ENCODE measurements at regions not wholly inside any gene's neighbourhood (a gene's known extent, or its start where the extent isn't known, plus 50 kb on each side); places are given as distances from the start of the nearest gene placed in this dataset.
A peak's percentile ranks its signal among the peaks of the same experiment; 100 is the strongest.

GRCh38 chr19:30076101-30076551, 134.1 kb downstream of the URI1 start:
- CTCF ChIA-PET, result interaction anchor here (0.6 to 1.3 kb wide), 2 partner anchors 9 kb away, joined by 3 read pairs; no protein-coding TSS in a partner anchor
- Histone ChIP-seq H3K79me2 (ENCODE audit: insufficient read depth) (no peaks in the 10 kb centered on the region), H3K4me2 (no peak overlapping the region), H3K4me1 (ENCODE audit: control insufficient read depth in 1 of 2, insufficient read depth in 2 of 2, low read depth in 1 of 2, low read length in 1 of 2) (peaks cover 0 to 10% of the 10 kb centered on the region in 2 experiments; a peak in 2 of 4 replicates), H3K27me3 (ENCODE audit: insufficient read depth) (no peaks in the 10 kb centered on the region), H3K9me2 (no peaks in the 10 kb centered on the region), H3F3A (replicated peaks; ENCODE audit: insufficient read depth) (no peaks in the 10 kb centered on the region), H3K9me3 (no peaks in the 10 kb centered on the region), H3K9ac (no peak overlapping the region), H3K27ac (ENCODE audit: low read depth in 2 of 2, low read length in 1 of 2) (no peak overlapping the region), H2AFZ (ENCODE audit: low read depth) (no peak overlapping the region), H3K36me3 (replicated peaks in 1 of 2; ENCODE audit: control insufficient read depth in 1 of 2, insufficient read depth in 2 of 2, low read length in 1 of 2) (no peaks in the 10 kb centered on the region), H4K20me1 (ENCODE audit: insufficient read depth) (no peaks in the 10 kb centered on the region), H3K4me3 (ENCODE audit: low read depth in 2 of 2, low read length in 1 of 2) (no peak overlapping the region)
- TF ChIP-seq, protein P1, sequence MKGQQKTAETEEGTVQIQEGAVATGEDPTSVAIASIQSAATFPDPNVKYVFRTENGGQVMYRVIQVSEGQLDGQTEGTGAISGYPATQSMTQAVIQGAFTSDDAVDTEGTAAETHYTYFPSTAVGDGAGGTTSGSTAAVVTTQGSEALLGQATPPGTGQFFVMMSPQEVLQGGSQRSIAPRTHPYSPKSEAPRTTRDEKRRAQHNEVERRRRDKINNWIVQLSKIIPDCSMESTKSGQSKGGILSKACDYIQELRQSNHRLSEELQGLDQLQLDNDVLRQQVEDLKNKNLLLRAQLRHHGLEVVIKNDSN (IDR thresholded peaks at IDR 0.05; ENCODE audit: borderline replicate concordance, low read depth), result no peak
- TF ChIP-seq RXRA (IDR thresholded peaks at IDR 0.05; ENCODE audit: borderline replicate concordance, low read depth) (no peak), TCF12 (IDR thresholded peaks at IDR 0.05) (no peak), JUND (IDR thresholded peaks at IDR 0.05) (no peak), GABPA (IDR thresholded peaks at IDR 0.05; ENCODE audit: low read depth) (no peak), POLR2AphosphoS5 (IDR thresholded peaks at IDR 0.05; ENCODE audit: low read depth, low read length) (no peak), FOSL2 (IDR thresholded peaks at IDR 0.05; ENCODE audit: borderline replicate concordance, low read depth) (no peak), CHD2 (IDR thresholded peaks at IDR 0.05; ENCODE audit: low read length, partially characterized antibody) (no peak), ZBTB33 (IDR thresholded peaks at IDR 0.05; ENCODE audit: borderline replicate concordance, low read depth) (no peak), TEAD4 (IDR thresholded peaks at IDR 0.05; ENCODE audit: borderline replicate concordance, insufficient read depth) (no peak), FOXJ3 (CRISPR knock-in tag; IDR thresholded peaks at IDR 0.05) (no peak)
- TF ChIP-seq, protein P2, sequence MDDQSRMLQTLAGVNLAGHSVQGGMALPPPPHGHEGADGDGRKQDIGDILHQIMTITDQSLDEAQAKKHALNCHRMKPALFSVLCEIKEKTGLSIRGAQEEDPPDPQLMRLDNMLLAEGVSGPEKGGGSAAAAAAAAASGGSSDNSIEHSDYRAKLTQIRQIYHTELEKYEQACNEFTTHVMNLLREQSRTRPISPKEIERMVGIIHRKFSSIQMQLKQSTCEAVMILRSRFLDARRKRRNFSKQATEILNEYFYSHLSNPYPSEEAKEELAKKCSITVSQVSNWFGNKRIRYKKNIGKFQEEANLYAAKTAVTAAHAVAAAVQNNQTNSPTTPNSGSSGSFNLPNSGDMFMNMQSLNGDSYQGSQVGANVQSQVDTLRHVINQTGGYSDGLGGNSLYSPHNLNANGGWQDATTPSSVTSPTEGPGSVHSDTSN (IDR thresholded peaks at IDR 0.05), result no peak
- WGBS (ENCODE audit: low lambda C conversion rate), result 63% methylated on average over 8 of the region's 11 CpGs
- POLR2A ChIA-PET, result no interaction called here
- no peak for DNase-seq

DNA sequence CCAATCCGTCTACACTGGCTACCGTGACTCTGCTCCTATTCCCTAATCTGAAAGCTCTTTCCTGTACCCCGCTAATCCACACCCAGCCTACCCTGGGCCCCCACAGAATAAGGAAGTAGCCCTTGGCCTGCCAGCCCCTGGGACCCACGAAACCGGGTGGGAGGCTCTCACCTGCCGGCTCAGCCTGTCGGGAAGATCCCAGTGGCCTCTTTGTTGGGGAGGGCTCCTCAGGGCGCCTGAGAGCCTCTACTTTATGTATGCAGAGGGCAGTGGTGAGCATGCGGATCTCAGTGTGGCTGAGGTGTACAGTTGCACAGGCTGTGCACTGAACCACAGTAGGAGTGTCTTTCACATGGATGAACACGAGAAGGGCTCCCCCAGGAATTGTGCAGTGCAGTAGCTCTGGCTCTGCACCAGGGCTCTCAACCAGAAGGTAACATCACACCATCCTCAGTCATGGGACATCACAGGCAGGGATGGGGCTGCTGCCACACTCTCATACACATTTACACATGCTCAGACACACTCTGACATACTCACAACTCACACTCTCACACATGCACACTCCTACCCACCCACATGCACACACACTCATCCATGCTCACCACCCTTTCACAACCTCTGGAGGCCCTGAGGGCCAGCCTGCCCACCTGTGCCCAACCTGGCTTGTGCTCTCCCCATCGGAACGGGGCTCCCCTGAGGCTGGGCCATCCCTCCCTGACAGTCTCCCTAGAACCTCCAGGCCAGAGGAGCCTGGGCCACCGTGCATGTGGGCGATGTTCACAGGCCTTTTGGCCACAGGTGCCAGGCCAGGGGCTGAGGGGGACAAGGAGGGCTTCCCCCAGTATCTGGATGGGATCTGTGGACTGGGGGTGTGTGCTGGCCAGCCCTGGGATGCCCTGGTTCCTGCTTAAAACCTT, 135.0 kb downstream of the URI1 start:
- no peaks in the 10 kb centered on the region for H3K9me2 ChIP-seq
- 33% methylated on average over 7 of the region's 14 CpGs for WGBS (ENCODE audit: low lambda C conversion rate)
- no peak overlapping the region for H3K4me3 ChIP-seq (ENCODE audit: low read depth in 2 of 2, low read length in 1 of 2)
- H3K27me3 ChIP-seq (ENCODE audit: insufficient read depth), result no peaks in the 10 kb centered on the region
- H3K9me3 ChIP-seq, result no peaks in the 10 kb centered on the region
- no peak overlapping the region for H3K4me2 ChIP-seq
- ChIA-PET CTCF (interaction anchor here (0.6 to 2.1 kb wide), 4 partner anchors 9 to 31 kb away, joined by 3 to 9 read pairs (median 3); no protein-coding TSS in a partner anchor), POLR2A (no interaction called here)
- no peaks in the 10 kb centered on the region for H4K20me1 ChIP-seq (ENCODE audit: insufficient read depth)
- no peaks in the 10 kb centered on the region for H3K36me3 ChIP-seq (replicated peaks in 1 of 2; ENCODE audit: control insufficient read depth in 1 of 2, insufficient read depth in 2 of 2, low read length in 1 of 2)
- no peak overlapping the region for H2AFZ ChIP-seq (ENCODE audit: low read depth)
- no peaks in the 10 kb centered on the region for H3F3A ChIP-seq (replicated peaks; ENCODE audit: insufficient read depth)
- no peak overlapping the region for H3K27ac ChIP-seq (ENCODE audit: low read depth in 2 of 2, low read length in 1 of 2)
- no peaks in the 10 kb centered on the region for H3K79me2 ChIP-seq (ENCODE audit: insufficient read depth)
- H3K4me1 ChIP-seq (ENCODE audit: control insufficient read depth in 1 of 2, insufficient read depth in 2 of 2, low read depth in 1 of 2, low read length in 1 of 2), result peaks cover 0 to 1% of the 10 kb centered on the region in 2 experiments; a peak in 1 of 4 replicates
- no peak overlapping the region for H3K9ac ChIP-seq
- DNase-seq, result peak; percentile 26
- TF ChIP-seq, protein P3, sequence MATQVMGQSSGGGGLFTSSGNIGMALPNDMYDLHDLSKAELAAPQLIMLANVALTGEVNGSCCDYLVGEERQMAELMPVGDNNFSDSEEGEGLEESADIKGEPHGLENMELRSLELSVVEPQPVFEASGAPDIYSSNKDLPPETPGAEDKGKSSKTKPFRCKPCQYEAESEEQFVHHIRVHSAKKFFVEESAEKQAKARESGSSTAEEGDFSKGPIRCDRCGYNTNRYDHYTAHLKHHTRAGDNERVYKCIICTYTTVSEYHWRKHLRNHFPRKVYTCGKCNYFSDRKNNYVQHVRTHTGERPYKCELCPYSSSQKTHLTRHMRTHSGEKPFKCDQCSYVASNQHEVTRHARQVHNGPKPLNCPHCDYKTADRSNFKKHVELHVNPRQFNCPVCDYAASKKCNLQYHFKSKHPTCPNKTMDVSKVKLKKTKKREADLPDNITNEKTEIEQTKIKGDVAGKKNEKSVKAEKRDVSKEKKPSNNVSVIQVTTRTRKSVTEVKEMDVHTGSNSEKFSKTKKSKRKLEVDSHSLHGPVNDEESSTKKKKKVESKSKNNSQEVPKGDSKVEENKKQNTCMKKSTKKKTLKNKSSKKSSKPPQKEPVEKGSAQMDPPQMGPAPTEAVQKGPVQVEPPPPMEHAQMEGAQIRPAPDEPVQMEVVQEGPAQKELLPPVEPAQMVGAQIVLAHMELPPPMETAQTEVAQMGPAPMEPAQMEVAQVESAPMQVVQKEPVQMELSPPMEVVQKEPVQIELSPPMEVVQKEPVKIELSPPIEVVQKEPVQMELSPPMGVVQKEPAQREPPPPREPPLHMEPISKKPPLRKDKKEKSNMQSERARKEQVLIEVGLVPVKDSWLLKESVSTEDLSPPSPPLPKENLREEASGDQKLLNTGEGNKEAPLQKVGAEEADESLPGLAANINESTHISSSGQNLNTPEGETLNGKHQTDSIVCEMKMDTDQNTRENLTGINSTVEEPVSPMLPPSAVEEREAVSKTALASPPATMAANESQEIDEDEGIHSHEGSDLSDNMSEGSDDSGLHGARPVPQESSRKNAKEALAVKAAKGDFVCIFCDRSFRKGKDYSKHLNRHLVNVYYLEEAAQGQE (IDR thresholded peaks at IDR 0.05; ENCODE audit: low read depth, low read length), result no peak
- TF ChIP-seq YY1 (IDR thresholded peaks at IDR 0.05; ENCODE audit: low read depth), result no peak
- TF ChIP-seq RXRA (IDR thresholded peaks at IDR 0.05; ENCODE audit: borderline replicate concordance, low read depth), result no peak
- no peak for TF ChIP-seq NFIC (IDR thresholded peaks at IDR 0.05; ENCODE audit: borderline replicate concordance)
- TF ChIP-seq MEF2A (IDR thresholded peaks at IDR 0.05; ENCODE audit: borderline replicate concordance, low read depth), result no peak
- no peak for TF ChIP-seq EZH2phosphoT487 (IDR thresholded peaks at IDR 0.05; ENCODE audit: borderline replicate concordance, low read depth)
- no peak for TF ChIP-seq FOXM1 (IDR thresholded peaks at IDR 0.05; ENCODE audit: low read depth)
- no peak for TF ChIP-seq EP300 (IDR thresholded peaks at IDR 0.05; ENCODE audit: borderline replicate concordance in 1 of 2, low read depth in 1 of 2, low read length in 1 of 2)

Measured in SK-N-SH (cell line).